A549 (cell line): ENCODE measurements at regions not wholly inside any gene's neighbourhood (a gene's known extent, or its start where the extent isn't known, plus 50 kb on each side); places are given as distances from the start of the nearest gene placed in this dataset.

Experiments
- BCL3 ChIP-seq: fragments of >200 bp; sonication (Bioruptor Twin); formaldehyde crosslinking; IDR thresholded peaks from 3 replicates; pipeline ENCODE4 v1.6.1; 2016
- CTCF ChIP-seq: fragments of >200 bp; sonication (Bioruptor Twin); formaldehyde crosslinking; IDR thresholded peaks from 3 replicates; pipeline ENCODE4 v1.5.1; 2016
- EP300 ChIP-seq, 2 experiments: fragments of >200 bp; sonication (Bioruptor Twin); formaldehyde crosslinking; IDR thresholded peaks; 2 replicates in 1 of 2; 3 replicates in 1 of 2; pipeline ENCODE4 v1.6.1; 2016 to 2017
- KDM1A ChIP-seq: fragments of 200-600 bp; sonication (generic); IDR thresholded peaks from 2 replicates; pipeline ENCODE4 v1.6.1; 2016; ENCODE audit warnings: low read depth, mild to moderate bottlenecking
- KDM5A ChIP-seq: fragments of 200-600 bp; sonication (generic); IDR thresholded peaks from 2 replicates; pipeline ENCODE4 v1.6.1; 2016; ENCODE audit warnings: antibody characterized with exemption, mild to moderate bottlenecking
- NPAS2 ChIP-seq: fragments of 250-450 bp; sonication (Bioruptor Pico); IDR thresholded peaks from 2 replicates; pipeline ENCODE4 v1.8.0; 2022; ENCODE audit warnings: mild to moderate bottlenecking, moderate library complexity, borderline replicate concordance
- POLR2A ChIP-seq: IDR thresholded peaks from 2 replicates; pipeline ENCODE4 v1.6.1; 2012; ENCODE audit warnings: mild to moderate bottlenecking, low read length
- RAD21 ChIP-seq, 2 experiments: fragments of >200 bp in 1 of 2; sonication (Bioruptor Twin) in 1 of 2; formaldehyde crosslinking in 1 of 2; IDR thresholded peaks in 1 of 2; conservative IDR thresholded peaks in 1 of 2; 2 replicates in 1 of 2; 3 replicates in 1 of 2; pipeline ENCODE4 v1.6.1; 2012 to 2018; ENCODE audit warnings: inconsistent platforms in 1 of 2
- SREBF2 ChIP-seq: fragments of 450-650 bp; IDR thresholded peaks from 2 replicates; pipeline ENCODE4 v1.6.1; 2014; ENCODE audit warnings: mild to moderate bottlenecking, moderate library complexity
- ZC3H11A ChIP-seq: fragments of 450-650 bp; IDR thresholded peaks from 2 replicates; pipeline ENCODE4 v1.6.1; 2014; ENCODE audit warnings: antibody characterized with exemption, mild to moderate bottlenecking
- ZFP36 ChIP-seq: fragments of 450-650 bp; IDR thresholded peaks from 2 replicates; pipeline ENCODE4 v1.6.1; 2014; ENCODE audit warnings: borderline replicate concordance; ENCODE audit not compliant: partially characterized antibody

GRCh38 chr5:143898916-143899591 lies 87.1 kb downstream of the HMHB1 start:
- no peak for TF ChIP-seq CTCF
- TF ChIP-seq KDM1A, result no peak
- TF ChIP-seq NPAS2 (CRISPR knock-in tag), result no peak
- TF ChIP-seq ZC3H11A, result no peak
- TF ChIP-seq POLR2A, result no peak
- TF ChIP-seq KDM5A, result no peak
- no peak for TF ChIP-seq ZFP36
- no peak for TF ChIP-seq EP300 (IDR thresholded peaks at IDR 0.05)
- no peak for TF ChIP-seq RAD21 (conservative IDR thresholded peaks at IDR 0.05 in 1 of 2, IDR thresholded peaks at IDR 0.05 in 1 of 2)
- no peak for TF ChIP-seq SREBF2
- TF ChIP-seq BCL3, result no peak
